T-cell (primary cell): ENCODE measurements at regions not wholly inside any gene's neighbourhood (a gene's known extent, or its start where the extent isn't known, plus 50 kb on each side); places are given as distances from the start of the nearest gene placed in this dataset.

ENCODE experiments used
- ATAC-seq, 4 experiments: fragments of 200-7000 bp in 3 of 4; fragments of 150-1000 bp in 1 of 4; cut with Tn5 transposase; replicated peaks in 1 of 4; 1 replicate in 3 of 4; 2 replicates in 1 of 4; pipeline ENCODE4 v1.10.0; 2021; ENCODE audit warnings: moderate library complexity in 3 of 4, mild to moderate bottlenecking in 2 of 4, moderate number of reproducible peaks in 1 of 4
- CTCF ChIA-PET, 2 donors: fragments of 300-600 bp; sonication (Branson Sonifier 250); formaldehyde crosslinking; loops; one replicate each; lab custom pipeline; 2022; ENCODE audit warnings: antibody characterized with exemption in 2 of 2; lab: Charles Lee
- POLR2A ChIA-PET, 2 donors: fragments of 300-600 bp; sonication (Branson Sonifier 250); formaldehyde crosslinking; loops; one replicate each; lab custom pipeline; 2022; ENCODE audit warnings: antibody characterized with exemption in 2 of 2; lab: Charles Lee
- DNase-seq, 35 experiments: peaks; one replicate each; pipeline versions ENCODE4 v3.0.0 to v3.0.0-alpha.2; 2013 to 2023
- H3K27ac ChIP-seq: one replicate; pipeline ENCODE4 v1.5.1; 2013; ENCODE audit warnings: low read length
- H3K27me3 ChIP-seq, 2 experiments: replicated peaks in 1 of 2; 1 replicate in 1 of 2; 2 replicates in 1 of 2; pipeline versions ENCODE4 v1.6.1 to v1.7.0; 2013; ENCODE audit warnings: low read length in 1 of 2, mixed read lengths in 1 of 2; ENCODE audit not compliant: control insufficient read depth in 2 of 2, insufficient read depth in 2 of 2; ENCODE audit errors: extremely low read depth in 1 of 2
- H3K36me3 ChIP-seq, 2 donors: 1 replicate in 1 of 2; 2 replicates in 1 of 2; pipeline versions ENCODE4 v1.6.1 to v1.7.0; 2013; ENCODE audit warnings: low read length in 1 of 2; ENCODE audit not compliant: control insufficient read depth in 2 of 2, insufficient read depth in 1 of 2; ENCODE audit errors: extremely low read depth in 1 of 2
- H3K4me1 ChIP-seq, 2 experiments: 1 replicate in 1 of 2; 2 replicates in 1 of 2; pipeline versions ENCODE4 v1.6.1 to v1.7.0; 2013; ENCODE audit warnings: low read length in 2 of 2, mixed read lengths in 1 of 2; ENCODE audit not compliant: insufficient read depth in 2 of 2, control insufficient read depth in 1 of 2; ENCODE audit errors: extremely low read depth in 1 of 2
- H3K4me3 ChIP-seq, 2 donors: 1 replicate in 1 of 2; 2 replicates in 1 of 2; pipeline versions ENCODE4 v1.5.1 to v1.7.0; 2013; ENCODE audit warnings: mild to moderate bottlenecking in 2 of 2, low read length in 1 of 2, moderate library complexity in 1 of 2; ENCODE audit not compliant: control insufficient read depth in 1 of 2; ENCODE audit errors: extremely low read depth in 1 of 2
- H3K9me3 ChIP-seq: 2 replicates; pipeline ENCODE4 v1.7.0; 2013
- H3K27ac Mint-ChIP-seq, 2 donors: one replicate each; pipeline ENCODE4 v1.8.0; 2020 to 2021; ENCODE audit warnings: mild to moderate bottlenecking in 2 of 2, mixed read lengths in 2 of 2
- H3K27me3 Mint-ChIP-seq, 2 donors: one replicate each; pipeline ENCODE4 v1.8.0; 2021 to 2022; ENCODE audit warnings: mixed read lengths in 2 of 2
- H3K36me3 Mint-ChIP-seq: one replicate; pipeline ENCODE4 v1.8.0; 2021; ENCODE audit warnings: mixed read lengths
- H3K4me1 Mint-ChIP-seq, 3 donors: one replicate each; pipeline ENCODE4 v1.8.0; 2020 to 2022; ENCODE audit warnings: mixed read lengths in 3 of 3, mild to moderate bottlenecking in 1 of 3
- H3K4me3 Mint-ChIP-seq, 3 donors: one replicate each; pipeline ENCODE4 v1.8.0; 2020 to 2022; ENCODE audit warnings: mild to moderate bottlenecking in 3 of 3, mixed read lengths in 3 of 3, moderate library complexity in 3 of 3
- H3K9me3 Mint-ChIP-seq, 3 donors: one replicate each; pipeline ENCODE4 v1.8.0; 2020 to 2022; ENCODE audit warnings: mixed read lengths in 3 of 3
- WGBS: methylation state at CpG from one replicate; pipeline ENCODE4 v1.1.5; 2013; ENCODE audit warnings: missing lambda C conversion rate; ENCODE audit not compliant: insufficient coverage; 5-methylcytosine and 5-hydroxymethylcytosine counted together

GRCh38 chr10:30115626-30115940, 56.2 kb upstream of the JCAD start:
- no peak for ATAC-seq
- Mint-ChIP-seq H3K4me3 (no peak overlapping the region), H3K27ac (no peak overlapping the region), H3K27me3 (peaks cover 10 to 23% of the 10 kb centered on the region in 2 donors), H3K9me3 (no peaks in the 10 kb centered on the region), H3K36me3 (no peaks in the 10 kb centered on the region), H3K4me1 (no peaks in the 10 kb centered on the region)
- H3K27ac ChIP-seq: no peak overlapping the region
- 92% methylated on average over 2 of the region's 6 CpGs for WGBS
- no peaks in the 10 kb centered on the region for H3K4me1 ChIP-seq
- no peaks in the 10 kb centered on the region for H3K36me3 ChIP-seq
- peaks cover 0 to 7% of the 10 kb centered on the region in 2 experiments for H3K27me3 ChIP-seq
- POLR2A ChIA-PET: no interaction called here
- no peak for DNase-seq
- no peaks in the 10 kb centered on the region for H3K9me3 ChIP-seq
- CTCF ChIA-PET: interaction anchor here in 1 of 2 donors (0.6 kb wide), 2 partner anchors 19 to 23 kb away, joined by 3 read pairs; no protein-coding TSS in a partner anchor
- no peak overlapping the region for H3K4me3 ChIP-seq

GRCh38 chr10:30114881-30115625, 55.7 kb upstream of the JCAD start:
- Mint-ChIP-seq H3K9me3 (peaks cover 0 to 3% (median 0%) of the 10 kb centered on the region in 3 donors), H3K27ac (no peak overlapping the region), H3K36me3 (no peaks in the 10 kb centered on the region), H3K27me3 (peaks cover 10 to 28% of the 10 kb centered on the region in 2 donors), H3K4me1 (no peaks in the 10 kb centered on the region), H3K4me3 (no peak overlapping the region)
- DNase-seq: no peak
- Histone ChIP-seq H3K27ac (no peak overlapping the region), H3K4me3 (no peak overlapping the region), H3K27me3 (peaks cover 0 to 7% of the 10 kb centered on the region in 2 experiments), H3K4me1 (no peaks in the 10 kb centered on the region), H3K36me3 (no peaks in the 10 kb centered on the region), H3K9me3 (no peaks in the 10 kb centered on the region)
- POLR2A ChIA-PET: no interaction called here
- no peak for ATAC-seq
- 52% methylated on average over 8 of the region's 13 CpGs for WGBS
- CTCF ChIA-PET: interaction anchor here in 1 of 2 donors (0.6 kb wide), 2 partner anchors 19 to 23 kb away, joined by 3 read pairs; no protein-coding TSS in a partner anchor

DNA sequence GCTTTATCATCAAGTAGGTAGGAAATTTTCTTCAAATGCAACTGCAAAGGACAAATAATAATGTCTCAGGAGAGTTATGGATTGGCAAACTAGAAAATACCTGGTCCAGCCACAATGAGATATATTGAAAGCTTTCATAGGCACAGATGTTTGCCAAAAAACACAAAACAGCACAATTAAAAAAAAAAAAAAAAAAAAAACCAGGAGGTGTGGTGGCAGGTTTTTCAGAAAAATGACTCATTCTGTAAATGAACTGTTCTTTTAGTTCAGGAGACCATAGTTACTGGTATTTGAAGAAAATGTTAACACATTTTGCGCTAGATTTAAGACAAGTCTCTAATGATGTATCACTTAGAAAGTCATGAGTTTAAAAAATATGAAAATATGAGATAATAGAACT, 55.0 kb upstream of the JCAD start:
- no CpG with 5 or more reads among the region's 1 CpG for WGBS
- no peak overlapping the region for H3K27ac Mint-ChIP-seq
- POLR2A ChIA-PET: no interaction called here

GRCh38 chr10:30111340-30112022, 52.1 kb upstream of the JCAD start:
- ChIA-PET POLR2A (no interaction called here), CTCF (no interaction called here)
- H3K27me3 ChIP-seq: no peaks in the 10 kb centered on the region
- DNase-seq: no peak
- H3K4me3 ChIP-seq: no peak overlapping the region
- no peaks in the 10 kb centered on the region for H3K36me3 ChIP-seq
- H3K9me3 ChIP-seq: no peaks in the 10 kb centered on the region
- Mint-ChIP-seq H3K27ac (no peak overlapping the region), H3K9me3 (peaks cover 0 to 3% (median 0%) of the 10 kb centered on the region in 3 donors), H3K4me1 (no peaks in the 10 kb centered on the region), H3K27me3 (peaks cover 19 to 42% of the 10 kb centered on the region in 2 donors), H3K4me3 (no peak overlapping the region), H3K36me3 (no peaks in the 10 kb centered on the region)
- no CpG with 5 or more reads among the region's 4 CpGs for WGBS
- H3K27ac ChIP-seq: no peak overlapping the region
- no peaks in the 10 kb centered on the region for H3K4me1 ChIP-seq
- no peak for ATAC-seq

More for the DNA sequence above, 55.0 kb upstream of the JCAD start:
- Histone ChIP-seq H3K27ac (no peak overlapping the region), H3K4me1 (no peaks in the 10 kb centered on the region), H3K36me3 (no peaks in the 10 kb centered on the region), H3K9me3 (no peaks in the 10 kb centered on the region), H3K4me3 (no peak overlapping the region), H3K27me3 (peaks cover 0 to 7% of the 10 kb centered on the region in 2 experiments)
- CTCF ChIA-PET: no interaction called here
- ATAC-seq (no peak), DNase-seq (no peak)
- Mint-ChIP-seq H3K4me3 (no peak overlapping the region), H3K9me3 (peaks cover 0 to 3% (median 0%) of the 10 kb centered on the region in 3 donors), H3K27me3 (peaks cover 10 to 33% of the 10 kb centered on the region in 2 donors), H3K4me1 (no peaks in the 10 kb centered on the region), H3K36me3 (no peaks in the 10 kb centered on the region)
